ENCODE measurements at regions not wholly inside any gene's neighbourhood (a gene's known extent, or its start where the extent isn't known, plus 50 kb on each side); places are given as distances from the start of the nearest gene placed in this dataset.

GRCh38 chr4:122203407-122203806 is 51.3 kb downstream of the BLTP1 start:
- DNase-seq (ENCODE audit: low read depth, low spot score) = no peak

- DNase-seq (ENCODE audit: low read depth, low spot score) = no peak
Measured at GRCh38 chr4:122205687-122206086, 53.6 kb downstream of the BLTP1 start.

- no peak for DNase-seq (ENCODE audit: low read depth, low spot score)
Measured at GRCh38 chr4:122212880-122213279, 60.7 kb downstream of the BLTP1 start.

GRCh38 chr4:122218762-122219161 is 66.6 kb downstream of the BLTP1 start:
- peak; percentile 9 for DNase-seq (ENCODE audit: low read depth, low spot score)

- no peak for DNase-seq (ENCODE audit: low read depth, low spot score)
Measured at GRCh38 chr4:122219356-122219755, 67.2 kb downstream of the BLTP1 start.

GRCh38 chr4:122221322-122221721 is 69.2 kb downstream of the BLTP1 start:
- DNase-seq (ENCODE audit: low read depth, low spot score) = no peak

- DNase-seq (ENCODE audit: low read depth, low spot score) = peak; percentile 18
Measured at GRCh38 chr4:122224348-122224747, 72.2 kb downstream of the BLTP1 start.

GRCh38 chr4:122227202-122227601 is 75.1 kb downstream of the BLTP1 start:
- DNase-seq (ENCODE audit: low read depth, low spot score) = no peak

GRCh38 chr4:122229857-122230256 is 77.7 kb downstream of the BLTP1 start:
- DNase-seq (ENCODE audit: low read depth, low spot score) = no peak

GRCh38 chr4:122232633-122233032 is 80.5 kb downstream of the BLTP1 start:
- no peak for DNase-seq (ENCODE audit: low read depth, low spot score)

GRCh38 chr4:122234686-122235085 is 82.6 kb downstream of the BLTP1 start:
- DNase-seq (ENCODE audit: low read depth, low spot score) = no peak

GRCh38 chr4:122243785-122244184 is 91.7 kb downstream of the BLTP1 start:
- DNase-seq (ENCODE audit: low read depth, low spot score) = no peak

- no peak for DNase-seq (ENCODE audit: low read depth, low spot score)
Measured at GRCh38 chr4:122244764-122245163, 92.6 kb downstream of the BLTP1 start.

- no peak for DNase-seq (ENCODE audit: low read depth, low spot score)
Measured at GRCh38 chr4:122246551-122246950, 94.4 kb downstream of the BLTP1 start.

GRCh38 chr4:122249357-122249756 is 97.2 kb downstream of the BLTP1 start:
- DNase-seq (ENCODE audit: low read depth, low spot score) = no peak

GRCh38 chr4:122252584-122252983 is 100.5 kb downstream of the BLTP1 start:
- no peak for DNase-seq (ENCODE audit: low read depth, low spot score)

- DNase-seq (ENCODE audit: low read depth, low spot score) = no peak
Measured at GRCh38 chr4:122259849-122260248, 107.7 kb downstream of the BLTP1 start.

- DNase-seq (ENCODE audit: low read depth, low spot score) = no peak
Measured at GRCh38 chr4:122276359-122276758, 102.5 kb upstream of the ADAD1 start.

GRCh38 chr4:122278976-122279375 is 99.8 kb upstream of the ADAD1 start:
- no peak for DNase-seq (ENCODE audit: low read depth, low spot score)

- DNase-seq (ENCODE audit: low read depth, low spot score) = no peak
Measured at GRCh38 chr4:122279670-122280069, 99.1 kb upstream of the ADAD1 start.

GRCh38 chr4:122285285-122285684 is 93.5 kb upstream of the ADAD1 start:
- DNase-seq (ENCODE audit: low read depth, low spot score) = peak; percentile 9

GRCh38 chr4:122293374-122294365 is 85.1 kb upstream of the ADAD1 start:
- DNase-seq (ENCODE audit: low read depth, low spot score) = peak; percentile 19

GRCh38 chr4:122297694-122298093 is 81.1 kb upstream of the ADAD1 start:
- DNase-seq (ENCODE audit: low read depth, low spot score) = no peak
